GM21526 (cell line): ENCODE measurements at regions not wholly inside any gene's neighbourhood (a gene's known extent, or its start where the extent isn't known, plus 50 kb on each side); places are given as distances from the start of the nearest gene placed in this dataset.
A peak's percentile ranks its signal among the peaks of the same experiment; 100 is the strongest.
"Not testable (repeated sequence)": the region's sequence is repeated elsewhere in the genome, so short reads cannot be mapped to it uniquely, and the experiment has no call there.

Experiments
- ATAC-seq: cut with Tn5 transposase; IDR thresholded peaks from one replicate; pipeline ENCODE4 v1.9.1; 2021; ENCODE audit warnings: moderate library complexity; ENCODE audit not compliant: unreplicated experiment, low FRiP score

- no peak for ATAC-seq
These were observed 86.8 kb upstream of the CCDC71L start for GRCh38 chr7:106747804-106748203.

GRCh38 chr7:106749165-106749564, 88.2 kb upstream of the CCDC71L start:
- ATAC-seq = no peak

DNA sequence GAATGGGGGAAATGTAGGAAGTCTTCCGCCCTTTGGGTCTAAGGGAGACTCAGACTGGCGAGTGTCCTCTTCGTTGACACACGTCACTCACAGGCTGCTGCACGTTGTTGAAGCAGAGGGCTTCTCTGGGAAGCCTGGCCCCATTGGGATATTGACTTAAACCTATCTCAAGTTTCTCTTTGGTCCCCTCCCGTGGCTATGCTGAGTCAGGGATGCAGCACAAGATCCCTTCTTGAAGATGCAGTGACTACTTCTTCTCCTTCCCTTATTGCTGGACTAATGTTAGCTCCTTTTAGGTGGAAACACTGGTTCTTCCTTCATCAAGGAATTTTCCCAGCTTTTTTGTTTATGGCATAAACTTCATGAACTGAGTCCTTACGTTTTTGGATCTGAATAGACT, 89.8 kb upstream of the CCDC71L start:
- no peak for ATAC-seq

- ATAC-seq = no peak
These were observed 91.4 kb upstream of the CCDC71L start for GRCh38 chr7:106752367-106752766.

DNA sequence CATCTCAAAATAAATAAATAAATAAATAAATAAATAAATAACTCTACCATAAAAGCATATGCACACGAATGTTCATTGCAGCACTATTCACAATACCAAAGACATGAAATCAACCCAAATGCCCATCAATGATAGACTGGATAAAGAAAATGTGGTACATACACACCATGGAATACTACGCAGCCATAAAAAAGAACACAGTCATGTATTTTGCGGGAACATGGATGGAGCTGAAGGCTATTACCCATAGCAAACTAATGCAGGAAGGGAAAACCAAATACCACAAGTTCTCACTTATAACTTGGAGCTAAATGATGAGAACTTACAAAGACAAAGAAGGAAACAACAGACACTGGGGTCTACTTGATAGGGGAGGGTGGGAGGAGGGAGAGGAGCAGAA, 94.1 kb upstream of the CCDC71L start:
- ATAC-seq = not testable (repeated sequence)

GRCh38 chr7:106755641-106756040, 94.7 kb upstream of the CCDC71L start:
- ATAC-seq = no peak

- no peak for ATAC-seq
These were observed 95.1 kb upstream of the CCDC71L start for GRCh38 chr7:106756071-106756470.

DNA sequence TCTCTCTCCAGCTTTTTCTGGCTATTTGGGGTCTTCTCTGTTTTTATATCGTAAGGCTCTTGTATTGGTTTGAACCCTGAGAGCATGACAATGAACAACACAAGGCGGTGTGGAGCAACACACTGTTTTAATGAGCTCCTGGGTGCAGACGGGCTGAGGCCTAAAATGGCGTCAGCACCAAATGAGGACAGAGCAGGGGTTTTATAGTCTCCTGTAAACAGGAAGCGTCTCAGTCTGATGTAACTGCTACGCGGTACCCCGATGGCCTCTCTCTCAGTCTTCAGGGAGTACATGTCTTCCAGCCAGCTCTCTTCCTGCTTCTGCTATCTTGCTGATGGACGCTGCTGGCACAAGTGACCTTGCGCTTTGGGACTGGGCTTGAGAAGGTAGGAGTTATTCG, 95.9 kb upstream of the CCDC71L start:
- no peak for ATAC-seq

- no peak for ATAC-seq
These were observed 96.9 kb upstream of the CCDC71L start for GRCh38 chr7:106757846-106758245.

DNA sequence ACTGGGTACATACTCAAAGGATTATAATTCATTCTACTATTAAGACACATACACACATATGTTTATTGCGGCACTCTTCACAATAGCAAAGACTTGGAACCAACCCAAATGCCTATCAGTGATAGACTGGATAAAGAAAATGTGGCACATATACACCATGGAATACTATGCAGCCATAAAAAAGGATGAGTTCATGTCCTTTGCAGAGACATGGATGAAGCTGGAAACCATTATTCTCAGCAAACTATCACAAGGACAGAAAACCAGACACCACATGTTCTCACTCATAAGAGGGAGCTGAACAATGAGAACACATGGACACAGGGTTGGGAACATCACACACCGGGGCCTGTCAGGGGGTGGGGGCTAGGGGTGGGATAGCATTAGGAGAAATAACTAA, 101.9 kb upstream of the CCDC71L start:
- not testable (repeated sequence) for ATAC-seq

DNA sequence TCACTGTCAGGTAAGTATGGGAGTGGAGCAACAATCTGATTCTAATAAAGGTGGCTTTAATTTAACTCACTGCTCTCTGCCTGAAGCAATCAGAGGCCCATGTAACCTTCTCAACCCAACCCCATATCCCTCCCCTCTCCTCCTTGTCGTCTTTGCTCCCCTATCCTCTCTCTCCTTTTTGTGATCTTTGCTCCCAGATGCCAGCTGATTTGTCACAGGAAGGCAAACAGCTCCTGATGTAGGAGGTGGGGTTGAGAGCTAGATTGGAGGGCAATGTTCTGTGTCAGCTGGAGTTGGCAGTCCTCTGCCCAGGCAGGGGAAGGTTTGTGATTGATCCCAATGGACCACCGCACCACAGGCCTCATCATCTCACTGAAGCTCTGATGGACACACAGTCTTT, 101.4 kb upstream of the PIK3CG start:
- no peak for ATAC-seq

DNA sequence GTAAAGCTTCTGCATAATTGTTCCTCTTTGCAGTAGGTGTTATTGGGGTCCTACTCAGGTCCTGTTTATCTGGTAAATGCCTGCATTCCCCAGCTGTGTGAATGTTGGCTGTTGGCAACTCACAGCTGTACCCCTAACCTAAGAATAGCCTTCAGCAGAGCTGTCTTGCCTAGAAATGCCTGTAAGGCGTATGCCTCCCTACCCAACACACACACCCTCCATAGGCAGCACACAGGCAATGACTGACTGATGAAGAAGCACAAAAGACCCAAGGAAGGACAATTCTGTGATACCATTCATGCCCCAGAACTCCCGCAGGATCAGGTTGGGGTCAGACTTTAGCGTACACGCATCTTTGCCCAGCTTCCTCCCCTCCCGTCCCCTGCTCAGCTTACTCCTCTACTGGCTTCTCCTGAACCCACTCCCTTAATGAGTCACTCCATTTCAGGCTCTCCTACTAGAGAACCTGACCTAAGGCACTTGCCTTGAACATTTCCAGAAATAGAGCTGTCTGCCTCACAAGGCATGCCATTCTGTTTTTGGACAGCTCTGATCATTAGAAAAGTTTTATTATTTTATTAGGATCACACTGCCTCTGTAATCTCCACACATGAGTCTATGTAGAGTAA, 99.2 kb upstream of the PIK3CG start:
- ATAC-seq = no peak

DNA sequence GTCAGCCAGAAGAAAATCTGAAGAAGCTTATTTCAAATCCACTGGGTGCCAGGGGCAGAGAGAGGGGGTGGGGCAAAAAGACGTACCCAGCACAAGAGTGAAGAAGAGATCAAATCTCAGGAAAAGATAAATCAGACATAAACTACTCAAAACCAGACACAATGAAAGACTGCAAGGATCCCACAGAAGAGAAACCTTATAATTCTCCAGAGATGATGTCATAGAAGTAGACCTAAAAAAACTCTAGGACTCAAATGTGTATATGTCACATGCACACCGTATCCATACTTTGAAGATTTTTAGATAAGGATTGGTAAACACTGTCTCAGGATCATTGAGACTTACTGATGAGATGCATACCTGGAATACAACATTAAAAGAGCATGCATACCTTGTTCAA, 98.5 kb upstream of the PIK3CG start:
- no peak for ATAC-seq

DNA sequence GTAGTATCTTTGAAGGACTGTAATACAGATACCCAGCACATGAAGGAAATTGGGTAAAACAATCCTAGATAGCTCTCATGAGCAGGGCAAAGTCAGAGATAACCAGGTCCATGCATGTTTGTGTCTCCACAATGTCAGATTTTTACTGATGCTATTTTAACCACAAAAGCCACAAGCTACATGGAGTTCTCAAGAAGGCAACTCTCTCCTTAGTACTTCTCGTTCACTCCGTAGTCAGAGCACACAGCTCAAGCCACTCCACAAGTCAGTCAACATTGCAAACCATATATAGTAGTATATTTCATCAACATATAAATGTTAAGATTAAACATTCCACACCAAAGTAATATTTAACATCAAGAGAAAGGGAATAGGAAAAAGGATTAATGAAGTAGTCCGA, 98.0 kb upstream of the PIK3CG start:
- no peak for ATAC-seq

- peak; percentile 59 for ATAC-seq
These were observed 97.4 kb upstream of the PIK3CG start for GRCh38 chr7:106767498-106768323.

GRCh38 chr7:106768324-106768751, 96.7 kb upstream of the PIK3CG start:
- ATAC-seq = peak; percentile 66

DNA sequence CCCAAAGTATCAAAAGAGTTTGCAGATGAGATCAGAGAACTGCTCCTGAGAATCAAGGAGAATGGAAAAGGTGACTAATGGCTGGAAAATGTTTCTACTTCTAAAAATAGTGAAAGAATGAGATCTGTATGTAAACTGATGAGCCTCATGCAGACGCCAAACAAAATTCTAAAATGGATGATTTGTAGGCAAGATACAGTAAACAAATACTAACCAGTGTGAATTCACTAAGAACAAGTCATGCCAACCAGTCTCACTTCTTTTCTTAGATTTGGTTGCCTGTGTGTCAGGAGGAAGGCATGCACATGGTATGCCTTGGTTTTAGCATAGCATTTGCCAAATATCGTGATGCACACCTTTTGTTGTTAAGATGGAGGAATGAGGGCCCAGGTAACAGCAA, 94.9 kb upstream of the PIK3CG start:
- no peak for ATAC-seq

GRCh38 chr7:106772655-106773108, 92.4 kb upstream of the PIK3CG start:
- ATAC-seq = no peak

- no peak for ATAC-seq
These were observed 91.9 kb upstream of the PIK3CG start for GRCh38 chr7:106773228-106773627.

DNA sequence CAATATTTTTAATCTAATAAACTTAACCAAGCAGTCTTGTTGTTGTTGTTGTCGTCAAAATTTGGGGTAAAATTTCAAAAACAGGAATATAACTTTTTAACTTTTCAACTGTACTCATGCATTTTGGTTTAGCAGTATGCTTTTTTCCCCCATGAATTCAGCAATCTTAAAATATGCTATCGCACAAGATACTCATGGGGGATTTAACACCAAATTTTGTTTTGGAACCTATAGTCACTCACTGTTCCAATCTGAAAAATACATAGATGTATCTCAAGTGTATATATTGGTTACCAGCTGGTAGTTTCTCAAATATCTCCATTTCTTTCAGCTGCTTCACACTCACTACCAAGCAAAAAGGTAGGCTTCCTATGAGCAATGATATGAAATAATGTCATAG, 91.4 kb upstream of the PIK3CG start:
- ATAC-seq = no peak

- no peak for ATAC-seq
These were observed 90.8 kb upstream of the PIK3CG start for GRCh38 chr7:106774213-106774767.
